Mucosa of rectum (tissue), 2 donors: ENCODE measurements at regions not wholly inside any gene's neighbourhood (a gene's known extent, or its start where the extent isn't known, plus 50 kb on each side); places are given as distances from the start of the nearest gene placed in this dataset.

ENCODE experiments used
- H3K27ac ChIP-seq, 2 donors: one replicate each; pipeline ENCODE4 v1.7.0; 2013; ENCODE audit warnings: inconsistent platforms in 2 of 2, low read depth in 2 of 2, low read length in 2 of 2
- H3K27me3 ChIP-seq, 2 donors: one replicate each; pipeline ENCODE4 v1.7.0; 2013; ENCODE audit warnings: low read length in 2 of 2; ENCODE audit not compliant: control insufficient read depth in 2 of 2, insufficient read depth in 2 of 2
- H3K36me3 ChIP-seq, 2 donors: one replicate each; pipeline ENCODE4 v1.7.0; 2013; ENCODE audit warnings: low read length in 2 of 2; ENCODE audit not compliant: control insufficient read depth in 2 of 2, insufficient read depth in 2 of 2
- H3K4me1 ChIP-seq, 2 donors: one replicate each; pipeline ENCODE4 v1.7.0; 2013; ENCODE audit warnings: low read length in 2 of 2, mild to moderate bottlenecking in 1 of 2; ENCODE audit not compliant: control insufficient read depth in 2 of 2, insufficient read depth in 2 of 2
- H3K4me3 ChIP-seq, 2 donors: one replicate each; pipeline ENCODE4 v1.7.0; 2013; ENCODE audit warnings: low read length in 2 of 2
- H3K9ac ChIP-seq, 2 donors: one replicate each; pipeline ENCODE4 v1.7.0; 2013; ENCODE audit warnings: low read length in 2 of 2, low read depth in 1 of 2, mild to moderate bottlenecking in 1 of 2
- H3K9me3 ChIP-seq, 2 donors: one replicate each; pipeline ENCODE4 v1.7.0; 2013; ENCODE audit warnings: low read length in 2 of 2; ENCODE audit not compliant: control insufficient read depth in 2 of 2
- donor health status: healthy.
- donor health status: Normal muscosa, but diverticular disease.

- H3K9me3 ChIP-seq = no peaks in the 10 kb centered on the region
- H3K4me1 ChIP-seq = no peaks in the 10 kb centered on the region
- H3K9ac ChIP-seq = no peak overlapping the region
- H3K27me3 ChIP-seq = no peaks in the 10 kb centered on the region
- no peaks in the 10 kb centered on the region for H3K36me3 ChIP-seq
- no peak overlapping the region for H3K27ac ChIP-seq
- H3K4me3 ChIP-seq = no peak overlapping the region
These were observed 185.4 kb downstream of the TTLL7 start for GRCh38 chr1:83813576-83813975.

GRCh38 chr1:83810144-83810543 is 188.8 kb downstream of the TTLL7 start:
- Histone ChIP-seq H3K36me3 (no peaks in the 10 kb centered on the region), H3K27me3 (no peaks in the 10 kb centered on the region), H3K27ac (no peak overlapping the region), H3K9me3 (no peaks in the 10 kb centered on the region), H3K9ac (no peak overlapping the region), H3K4me1 (no peaks in the 10 kb centered on the region), H3K4me3 (no peak overlapping the region)

- H3K4me3 ChIP-seq = no peak overlapping the region
- no peak overlapping the region for H3K27ac ChIP-seq
- H3K27me3 ChIP-seq = no peaks in the 10 kb centered on the region
- H3K9me3 ChIP-seq = no peaks in the 10 kb centered on the region
- no peaks in the 10 kb centered on the region for H3K36me3 ChIP-seq
- no peaks in the 10 kb centered on the region for H3K4me1 ChIP-seq
- no peak overlapping the region for H3K9ac ChIP-seq
These were observed 190.4 kb downstream of the TTLL7 start for GRCh38 chr1:83808536-83808935.

GRCh38 chr1:83807821-83808220 is 191.1 kb downstream of the TTLL7 start:
- H3K27ac ChIP-seq = no peak overlapping the region
- H3K9me3 ChIP-seq = no peaks in the 10 kb centered on the region
- H3K9ac ChIP-seq = no peak overlapping the region
- H3K4me3 ChIP-seq = no peak overlapping the region
- H3K4me1 ChIP-seq = no peaks in the 10 kb centered on the region
- H3K27me3 ChIP-seq = no peaks in the 10 kb centered on the region
- no peaks in the 10 kb centered on the region for H3K36me3 ChIP-seq

GRCh38 chr1:83807231-83807630 is 191.7 kb downstream of the TTLL7 start:
- Histone ChIP-seq H3K4me3 (no peak overlapping the region), H3K9me3 (no peaks in the 10 kb centered on the region), H3K36me3 (no peaks in the 10 kb centered on the region), H3K27ac (no peak overlapping the region), H3K4me1 (no peaks in the 10 kb centered on the region), H3K27me3 (no peaks in the 10 kb centered on the region), H3K9ac (no peak overlapping the region)

GRCh38 chr1:83805921-83806320 is 193.0 kb downstream of the TTLL7 start:
- Histone ChIP-seq H3K27ac (no peak overlapping the region), H3K9ac (no peak overlapping the region), H3K4me3 (no peak overlapping the region), H3K36me3 (no peaks in the 10 kb centered on the region), H3K27me3 (no peaks in the 10 kb centered on the region), H3K4me1 (no peaks in the 10 kb centered on the region), H3K9me3 (no peaks in the 10 kb centered on the region)

- no peak overlapping the region for H3K4me3 ChIP-seq
- no peaks in the 10 kb centered on the region for H3K27me3 ChIP-seq
- no peak overlapping the region for H3K9ac ChIP-seq
- H3K4me1 ChIP-seq = no peaks in the 10 kb centered on the region
- H3K36me3 ChIP-seq = no peaks in the 10 kb centered on the region
- no peak overlapping the region for H3K27ac ChIP-seq
- H3K9me3 ChIP-seq = no peaks in the 10 kb centered on the region
These were observed 196.3 kb downstream of the TTLL7 start for GRCh38 chr1:83802460-83803152.

DNA sequence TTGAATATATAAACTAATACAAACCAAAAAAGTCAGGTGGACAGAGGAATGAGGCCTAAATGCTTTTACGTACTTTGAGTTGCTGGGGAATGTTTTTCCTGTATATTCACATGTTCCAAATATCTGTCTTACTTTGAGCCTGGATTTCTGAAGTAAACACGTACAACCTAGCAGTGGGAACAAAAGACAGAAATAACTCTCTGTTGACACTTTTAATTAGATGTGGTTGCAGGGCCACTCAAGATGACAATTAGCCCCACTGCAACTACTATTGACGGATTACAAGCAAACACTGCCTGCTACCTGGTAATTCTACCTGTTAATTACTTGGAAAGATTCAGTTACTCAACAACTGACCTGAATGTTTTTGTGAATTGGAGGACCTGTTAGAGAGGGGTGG is 196.9 kb downstream of the TTLL7 start:
- H3K36me3 ChIP-seq = no peaks in the 10 kb centered on the region
- H3K9me3 ChIP-seq = no peaks in the 10 kb centered on the region
- H3K27me3 ChIP-seq = no peaks in the 10 kb centered on the region
- no peak overlapping the region for H3K9ac ChIP-seq
- H3K27ac ChIP-seq = no peak overlapping the region
- H3K4me3 ChIP-seq = no peak overlapping the region
- H3K4me1 ChIP-seq = no peaks in the 10 kb centered on the region

GRCh38 chr1:83800066-83800465 is 198.9 kb downstream of the TTLL7 start:
- no peak overlapping the region for H3K27ac ChIP-seq
- H3K9me3 ChIP-seq = no peaks in the 10 kb centered on the region
- H3K9ac ChIP-seq = no peak overlapping the region
- no peak overlapping the region for H3K4me3 ChIP-seq
- no peaks in the 10 kb centered on the region for H3K36me3 ChIP-seq
- H3K4me1 ChIP-seq = no peaks in the 10 kb centered on the region
- no peaks in the 10 kb centered on the region for H3K27me3 ChIP-seq

- Histone ChIP-seq H3K9me3 (no peaks in the 10 kb centered on the region), H3K4me3 (no peak overlapping the region), H3K9ac (no peak overlapping the region), H3K4me1 (no peaks in the 10 kb centered on the region), H3K27ac (no peak overlapping the region), H3K36me3 (no peaks in the 10 kb centered on the region), H3K27me3 (no peaks in the 10 kb centered on the region)
These were observed 199.3 kb downstream of the TTLL7 start for GRCh38 chr1:83799594-83799993.

- no peaks in the 10 kb centered on the region for H3K36me3 ChIP-seq
- no peak overlapping the region for H3K9ac ChIP-seq
- no peaks in the 10 kb centered on the region for H3K4me1 ChIP-seq
- no peak overlapping the region for H3K4me3 ChIP-seq
- H3K27ac ChIP-seq = no peak overlapping the region
- no peaks in the 10 kb centered on the region for H3K27me3 ChIP-seq
- no peaks in the 10 kb centered on the region for H3K9me3 ChIP-seq
These were observed 200.0 kb downstream of the TTLL7 start for GRCh38 chr1:83798965-83799364.
